Neural progenitor cell (in vitro differentiated cells): ENCODE measurements at regions not wholly inside any gene's neighbourhood (a gene's known extent, or its start where the extent isn't known, plus 50 kb on each side); places are given as distances from the start of the nearest gene placed in this dataset.

Source experiments
- CTCF ChIP-seq: fragments of 200-600 bp; sonication (generic); IDR thresholded peaks from 2 replicates; pipeline ENCODE4 v1.5.1; 2017; ENCODE audit warnings: antibody characterized with exemption, mild to moderate bottlenecking
- EZH2 ChIP-seq: fragments of 200-600 bp; sonication (generic); IDR thresholded peaks from 2 replicates; pipeline ENCODE4 v1.6.1; 2017; ENCODE audit warnings: antibody characterized with exemption, mild to moderate bottlenecking, moderate library complexity
- EZH2phosphoT487 ChIP-seq: fragments of 200-600 bp; sonication (generic); IDR thresholded peaks from 2 replicates; pipeline ENCODE4 v1.6.1; 2017; ENCODE audit warnings: antibody characterized with exemption

DNA sequence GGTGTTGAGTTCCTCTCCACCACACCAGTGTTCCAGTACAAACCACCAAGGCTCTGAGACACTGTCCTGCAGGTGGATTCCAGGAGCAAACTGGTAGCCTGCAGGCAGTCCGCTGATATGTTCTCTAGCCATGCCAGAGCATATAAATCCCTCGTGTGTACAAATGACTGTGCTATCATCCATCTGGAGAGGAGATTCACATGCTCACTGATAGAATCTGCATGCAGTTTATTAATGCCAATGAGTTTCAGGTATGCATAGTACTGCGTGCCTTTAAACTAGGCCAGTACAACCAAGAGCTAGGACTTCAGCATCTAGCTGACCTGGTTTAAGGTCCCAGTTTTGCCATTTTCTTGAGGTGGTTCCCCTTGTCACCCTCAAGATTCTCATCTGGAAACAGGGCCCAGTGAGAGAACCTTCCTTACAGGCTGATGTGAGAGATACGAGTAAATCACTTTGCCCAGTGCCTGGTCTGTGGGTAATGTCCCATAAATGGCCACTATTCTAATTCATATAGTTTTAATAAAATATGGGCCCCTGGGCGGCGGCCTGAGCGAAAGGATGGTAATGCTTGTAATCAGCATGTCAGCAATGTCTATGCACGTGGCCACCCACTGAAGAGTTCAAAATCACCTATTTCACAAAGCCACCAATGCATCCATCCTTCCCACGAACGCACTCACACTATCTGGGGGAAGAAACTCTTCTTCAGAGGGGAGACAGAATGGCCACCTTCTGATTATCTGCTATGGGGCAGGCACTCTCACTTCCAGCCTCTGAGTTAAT lies 268.0 kb upstream of the ZMIZ1 start:
- no peak for TF ChIP-seq CTCF
- no peak for TF ChIP-seq EZH2
- TF ChIP-seq EZH2phosphoT487: no peak
